Right cardiac atrium (tissue), 5 donors: ENCODE measurements at regions not wholly inside any gene's neighbourhood (a gene's known extent, or its start where the extent isn't known, plus 50 kb on each side); places are given as distances from the start of the nearest gene placed in this dataset.

Source experiments
- ATAC-seq, 2 donors: fragments of 200-7000 bp; cut with Tn5 transposase; one replicate each; pipeline versions ENCODE4 v1.8.0 to v1.9.1; 2020; ENCODE audit warnings: moderate library complexity in 2 of 2, mild to moderate bottlenecking in 1 of 2
- DNase-seq, 3 donors: peaks; one replicate each; pipeline ENCODE4 v3.0.0-alpha.2; 2020
- H3K27ac ChIP-seq: one replicate; pipeline ENCODE4 v1.5.1; 2013; ENCODE audit warnings: mild to moderate bottlenecking, low read length, control low read depth, moderate library complexity
- H3K27me3 ChIP-seq: one replicate; pipeline ENCODE4 v1.6.1; 2013; ENCODE audit not compliant: control insufficient read depth, insufficient read depth
- H3K4me1 ChIP-seq: one replicate; pipeline ENCODE4 v1.6.1; 2013; ENCODE audit warnings: low read length; ENCODE audit not compliant: control insufficient read depth, insufficient read depth
- H3K4me3 ChIP-seq: one replicate; pipeline ENCODE4 v1.5.1; 2013; ENCODE audit warnings: low read length, control low read depth
- H3K9me3 ChIP-seq: one replicate; pipeline ENCODE4 v1.6.1; 2013; ENCODE audit warnings: low read length; ENCODE audit not compliant: control insufficient read depth
- WGBS: extraction: QIAGEN DNeasy Blood & Tissue Kit; methylation state at CpG from one replicate; pipeline ENCODE4 v1.1.7; 2013; 5-methylcytosine and 5-hydroxymethylcytosine counted together
- intact Hi-C, 4 donors: fragments of 100-400 bp; cut with DNase I; formaldehyde crosslinking; loops; one replicate each; pipeline versions ENCODE4 v1.11.0 to v1.14.0; 2022 to 2023
- donor health status: healthy with polysubstance abuse.
- donor health status: DM: no; HTN: yes; CAD: no.
- donor health status: DM: no; HTN: no; CAD: no.
- donor health status: DM: no; HTN: yes; CAD: no; lungs with severe emphysema.
- donor health status: DM: yes; HTN: yes; CAD: no.

- 82% methylated on average over 2 of the region's 2 CpGs for WGBS
- intact Hi-C loops = no loop called here
- H3K27ac ChIP-seq = no peak overlapping the region
- no peak for ATAC-seq
- no peak for DNase-seq
- no peaks in the 10 kb centered on the region for H3K9me3 ChIP-seq
- H3K27me3 ChIP-seq = no peaks in the 10 kb centered on the region
- no peaks in the 10 kb centered on the region for H3K4me1 ChIP-seq
- H3K4me3 ChIP-seq = no peak overlapping the region
Observed at GRCh38 chr9:107223381-107223780, 59.7 kb upstream of the RAD23B start.

- H3K9me3 ChIP-seq = no peaks in the 10 kb centered on the region
- 80% methylated on average over 2 of the region's 2 CpGs for WGBS
- no peaks in the 10 kb centered on the region for H3K4me1 ChIP-seq
- H3K27ac ChIP-seq = no peak overlapping the region
- intact Hi-C loops = no loop called here
- no peaks in the 10 kb centered on the region for H3K27me3 ChIP-seq
- ATAC-seq = no peak
- no peak for DNase-seq
- no peak overlapping the region for H3K4me3 ChIP-seq
Observed at GRCh38 chr9:107224252-107224651, 58.8 kb upstream of the RAD23B start.

DNA sequence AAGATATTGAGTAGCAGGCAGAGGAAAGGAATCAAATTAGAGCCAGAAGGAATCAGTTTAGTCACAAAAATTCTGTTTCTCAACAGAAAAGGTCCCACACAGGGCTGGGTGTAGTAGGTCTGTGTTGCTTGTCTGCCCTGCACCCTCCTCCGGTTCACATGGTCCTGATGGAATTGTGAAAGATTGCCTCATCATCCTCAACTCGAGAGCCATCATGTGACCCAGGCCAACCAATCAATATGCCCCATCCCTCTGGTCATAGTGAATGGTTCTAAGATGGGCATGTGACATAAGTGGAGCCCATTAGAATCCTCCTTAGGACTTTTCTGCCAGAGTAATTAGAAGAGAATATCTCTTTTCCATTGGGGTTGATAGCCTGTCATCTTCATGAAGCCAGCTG, 56.7 kb upstream of the RAD23B start:
- 81% methylated on average over 2 of the region's 2 CpGs for WGBS
- no peak overlapping the region for H3K27ac ChIP-seq
- DNase-seq (no peak), ATAC-seq (no peak)
- H3K4me1 ChIP-seq = no peaks in the 10 kb centered on the region
- intact Hi-C loops = no loop called here
- H3K27me3 ChIP-seq = no peaks in the 10 kb centered on the region
- H3K4me3 ChIP-seq = no peak overlapping the region
- H3K9me3 ChIP-seq = no peaks in the 10 kb centered on the region

- H3K4me3 ChIP-seq = no peak overlapping the region
Observed at GRCh38 chr9:107227774-107228173, 55.3 kb upstream of the RAD23B start.

GRCh38 chr9:107228496-107229039, 54.5 kb upstream of the RAD23B start:
- Histone ChIP-seq H3K4me1 (no peaks in the 10 kb centered on the region), H3K9me3 (no peaks in the 10 kb centered on the region), H3K27me3 (no peaks in the 10 kb centered on the region), H3K27ac (no peak overlapping the region), H3K4me3 (no peak overlapping the region)
- DNase-seq (no peak), ATAC-seq (no peak)
- intact Hi-C loops = no loop called here
- 54% methylated on average over 6 of the region's 6 CpGs for WGBS

More at GRCh38 chr9:107227774-107228173, 55.3 kb upstream of the RAD23B start:
- no peaks in the 10 kb centered on the region for H3K4me1 ChIP-seq
- WGBS = 75% methylated on average over 3 of the region's 3 CpGs
- H3K9me3 ChIP-seq = no peaks in the 10 kb centered on the region
- no peak for DNase-seq
- no peaks in the 10 kb centered on the region for H3K27me3 ChIP-seq
- ATAC-seq = no peak
- no peak overlapping the region for H3K27ac ChIP-seq
- intact Hi-C loops = no loop called here

GRCh38 chr9:107229241-107229741, 53.8 kb upstream of the RAD23B start:
- Histone ChIP-seq H3K27ac (no peak overlapping the region), H3K4me1 (no peaks in the 10 kb centered on the region), H3K27me3 (no peaks in the 10 kb centered on the region), H3K4me3 (no peak overlapping the region), H3K9me3 (no peaks in the 10 kb centered on the region)
- ATAC-seq (no peak), DNase-seq (no peak)
- intact Hi-C loops = no loop called here
- WGBS = 65% methylated on average over 4 of the region's 4 CpGs
